NCI-H2029 treated with DMSO at 0.1 percent for 48 hours (cell line): ENCODE measurements at regions not wholly inside any gene's neighbourhood (a gene's known extent, or its start where the extent isn't known, plus 50 kb on each side); places are given as distances from the start of the nearest gene placed in this dataset.
"Not testable (repeated sequence)": the region's sequence is repeated elsewhere in the genome, so short reads cannot be mapped to it uniquely, and the experiment has no call there.

Experiments used
- DNase-seq: peaks from one replicate; lab custom pipeline; 2025; lab: John Stamatoyannopoulos, UW

GRCh38 chr9:78172610-78173009, 63.3 kb upstream of the CEP78 start:
- DNase-seq: not testable (repeated sequence)

- no peak for DNase-seq
Measured at GRCh38 chr9:78171651-78172050, 64.2 kb upstream of the CEP78 start.

GRCh38 chr9:78169125-78169524, 66.8 kb upstream of the CEP78 start:
- DNase-seq: no peak

- peak; percentile 84 for DNase-seq
Measured at GRCh38 chr9:78167356-78167755, 68.5 kb upstream of the CEP78 start.

GRCh38 chr9:78163834-78164233, 72.0 kb upstream of the CEP78 start:
- no peak for DNase-seq

GRCh38 chr9:78158286-78158685, 77.6 kb upstream of the CEP78 start:
- DNase-seq: no peak

DNA sequence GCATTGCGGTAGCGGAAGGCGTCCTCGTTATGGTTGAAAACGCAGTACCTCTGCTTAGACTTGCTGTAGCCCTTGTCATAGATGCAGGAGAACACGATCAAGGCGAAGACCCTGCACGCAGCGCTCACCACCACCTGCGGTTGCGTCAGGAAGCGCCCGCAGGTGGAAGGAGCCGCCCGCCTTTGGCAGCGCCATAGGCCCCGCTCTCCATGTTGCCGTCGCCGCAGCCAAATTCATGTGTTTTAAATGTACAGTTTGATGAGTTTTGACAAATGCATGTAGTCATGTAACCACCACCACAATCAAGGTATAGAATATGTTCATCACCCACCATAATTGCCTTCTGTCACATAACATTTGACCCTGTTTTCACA, 84.9 kb upstream of the CEP78 start:
- no peak for DNase-seq

- no peak for DNase-seq
Measured at GRCh38 chr9:78150312-78150982, 85.4 kb upstream of the CEP78 start.

DNA sequence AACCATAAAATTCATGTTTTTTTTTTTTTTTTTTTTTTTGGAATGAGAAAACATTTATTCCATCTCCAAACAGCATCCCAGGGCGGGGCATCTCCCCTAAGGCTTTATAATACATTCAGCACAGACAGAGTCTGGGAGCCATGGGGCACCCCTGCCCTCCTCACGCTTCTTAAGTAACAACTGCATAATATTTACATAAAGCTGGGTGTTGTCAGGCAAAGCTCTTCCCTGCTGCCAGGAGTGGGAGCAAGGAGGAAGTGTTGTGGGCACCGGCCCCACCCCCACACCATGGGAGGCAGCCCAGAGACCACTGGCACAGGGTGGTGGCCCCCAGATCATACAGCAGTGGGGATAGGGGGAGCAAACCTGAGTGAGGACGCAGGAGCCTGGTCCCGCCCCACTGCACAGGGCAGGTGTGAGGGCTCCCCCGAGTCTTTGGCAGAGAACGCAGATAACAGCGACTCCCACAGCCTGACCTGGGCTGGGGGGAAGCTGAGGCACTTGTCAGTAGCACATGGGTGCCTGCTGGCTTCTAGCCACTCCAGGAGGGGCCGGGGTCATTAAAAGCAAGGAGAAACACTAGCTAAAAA, 86.1 kb upstream of the CEP78 start:
- no peak for DNase-seq

- no peak for DNase-seq
Measured at GRCh38 chr9:78146241-78146640, 89.6 kb upstream of the CEP78 start.

DNA sequence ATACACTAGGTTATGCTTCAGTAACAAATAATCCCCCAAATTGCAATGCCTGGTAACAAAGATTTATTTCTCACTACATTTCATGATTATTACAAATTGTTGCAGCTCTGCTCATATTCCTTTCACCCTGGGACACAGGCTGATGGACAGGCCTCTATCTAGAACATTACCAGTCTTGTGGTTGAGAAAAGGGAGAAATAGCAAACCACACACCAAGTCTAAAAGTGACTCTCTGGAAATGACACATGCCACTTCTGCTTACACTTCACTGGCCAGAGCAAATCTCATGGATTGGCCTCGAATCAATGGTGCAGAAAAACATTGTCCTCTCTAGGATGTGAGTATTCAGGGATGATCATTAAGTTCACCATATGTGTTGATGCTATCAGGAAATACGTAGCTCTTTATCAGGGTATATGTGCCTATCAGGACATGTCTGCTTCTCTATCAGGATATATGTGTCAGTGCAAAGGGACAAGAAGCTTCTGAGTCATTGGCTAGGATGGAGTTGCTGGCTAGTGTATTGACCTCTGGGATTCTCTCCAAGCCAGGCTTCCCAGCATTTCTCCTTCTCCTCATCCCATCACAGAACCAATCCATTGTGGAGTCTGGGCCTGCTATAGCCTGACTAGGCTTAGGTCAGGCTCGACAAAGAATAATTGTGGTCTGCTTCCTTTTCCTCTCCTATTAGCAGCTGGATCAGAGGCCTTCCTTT, 91.1 kb upstream of the CEP78 start:
- DNase-seq: no peak

- DNase-seq: no peak
Measured at GRCh38 chr9:78144008-78144381, 91.9 kb upstream of the CEP78 start.

- no peak for DNase-seq
Measured at GRCh38 chr9:78143281-78144007, 92.4 kb upstream of the CEP78 start.

- DNase-seq: not testable (repeated sequence)
Measured at GRCh38 chr9:78142264-78142663, 93.6 kb upstream of the CEP78 start.

GRCh38 chr9:78133751-78134150, 102.1 kb upstream of the CEP78 start:
- no peak for DNase-seq

DNA sequence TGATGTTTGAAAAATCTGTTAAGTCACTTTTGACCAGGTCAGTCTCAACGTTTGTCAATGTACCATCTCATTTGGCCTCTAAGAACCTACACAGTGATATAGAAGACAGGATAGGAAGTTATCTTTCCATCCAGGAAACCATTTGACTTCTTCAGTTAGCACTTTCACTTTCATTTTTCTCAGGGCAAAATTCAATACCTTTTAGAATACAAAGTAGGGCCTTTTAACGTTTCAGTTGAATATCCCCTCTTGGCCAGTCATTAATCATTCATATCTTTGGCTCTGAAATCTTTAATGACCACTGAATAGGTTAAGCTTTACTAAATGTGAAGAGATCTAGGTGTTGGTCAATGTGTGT, 101.1 kb upstream of the GNAQ start:
- DNase-seq: peak; percentile 71

DNA sequence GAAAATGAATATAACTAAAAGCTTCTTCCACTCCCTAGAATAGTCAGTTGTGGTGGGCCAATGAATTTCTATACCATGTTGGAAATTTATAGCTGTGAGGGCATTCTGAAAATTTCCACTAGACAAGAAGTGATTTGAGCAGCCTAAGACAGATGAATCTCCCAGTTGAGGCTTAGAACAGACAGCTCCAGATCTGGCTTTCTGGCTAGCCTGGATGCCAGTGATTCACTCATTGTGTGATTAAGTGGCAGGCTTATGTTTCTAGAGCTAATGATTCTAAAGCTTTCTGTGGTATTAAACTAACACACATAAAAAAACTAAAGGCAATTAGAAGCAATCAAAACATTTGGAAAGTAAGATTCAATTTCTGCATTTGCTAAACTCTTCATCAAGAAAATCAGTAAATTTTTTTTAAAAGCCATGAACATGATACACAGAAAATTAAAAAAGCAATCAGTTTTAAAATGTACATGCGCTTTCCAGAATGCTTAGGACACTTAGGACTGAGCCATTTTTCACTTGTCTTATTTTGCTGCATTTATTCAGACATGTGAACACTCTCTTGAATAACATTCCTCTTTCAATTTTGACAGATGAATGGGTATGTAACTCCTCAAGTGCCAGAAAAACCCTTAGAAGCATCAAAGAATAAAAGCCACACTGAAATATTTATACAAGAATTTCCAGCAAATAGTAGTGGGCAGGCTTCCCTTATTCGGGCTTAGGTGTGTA, 100.5 kb upstream of the GNAQ start:
- DNase-seq: peak; percentile 71

DNA sequence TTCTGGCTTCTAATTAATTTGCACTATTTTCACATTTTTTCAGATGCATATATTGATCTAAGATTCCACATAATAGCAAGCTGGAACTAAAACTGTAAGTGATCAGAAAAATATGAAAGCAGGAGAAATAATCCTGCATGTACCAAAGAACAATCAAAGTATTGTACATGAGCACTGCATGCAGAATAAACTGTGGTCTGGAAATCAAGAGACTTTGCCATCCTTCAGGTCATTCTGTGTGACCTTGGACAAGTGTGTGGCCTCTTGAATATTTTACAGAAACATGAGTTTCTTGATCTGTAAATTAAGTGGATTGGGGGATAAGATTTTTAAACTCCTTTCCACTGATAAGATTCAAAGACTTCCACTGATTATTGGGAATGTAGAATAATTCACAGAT, 99.2 kb upstream of the GNAQ start:
- DNase-seq: no peak

DNA sequence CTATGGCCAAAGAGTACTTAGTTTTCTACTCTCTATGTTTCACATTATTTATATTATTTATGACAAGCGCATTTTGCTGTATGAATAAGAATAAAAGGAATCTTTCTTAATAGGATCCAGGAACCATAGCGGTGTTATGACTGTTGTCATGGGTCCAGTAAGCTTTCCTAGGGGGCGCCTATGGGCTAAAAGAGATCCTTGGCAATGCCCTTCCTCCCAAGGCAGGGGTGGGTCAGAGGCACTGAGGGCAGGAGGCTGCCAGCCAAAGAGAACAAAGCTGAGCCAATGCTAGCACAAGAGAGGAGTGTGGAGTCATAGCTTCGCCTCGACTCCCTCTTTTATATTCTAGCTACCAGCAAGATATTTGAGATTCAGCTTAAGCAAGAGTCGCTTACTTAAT, 98.4 kb upstream of the GNAQ start:
- DNase-seq: peak; percentile 12

DNA sequence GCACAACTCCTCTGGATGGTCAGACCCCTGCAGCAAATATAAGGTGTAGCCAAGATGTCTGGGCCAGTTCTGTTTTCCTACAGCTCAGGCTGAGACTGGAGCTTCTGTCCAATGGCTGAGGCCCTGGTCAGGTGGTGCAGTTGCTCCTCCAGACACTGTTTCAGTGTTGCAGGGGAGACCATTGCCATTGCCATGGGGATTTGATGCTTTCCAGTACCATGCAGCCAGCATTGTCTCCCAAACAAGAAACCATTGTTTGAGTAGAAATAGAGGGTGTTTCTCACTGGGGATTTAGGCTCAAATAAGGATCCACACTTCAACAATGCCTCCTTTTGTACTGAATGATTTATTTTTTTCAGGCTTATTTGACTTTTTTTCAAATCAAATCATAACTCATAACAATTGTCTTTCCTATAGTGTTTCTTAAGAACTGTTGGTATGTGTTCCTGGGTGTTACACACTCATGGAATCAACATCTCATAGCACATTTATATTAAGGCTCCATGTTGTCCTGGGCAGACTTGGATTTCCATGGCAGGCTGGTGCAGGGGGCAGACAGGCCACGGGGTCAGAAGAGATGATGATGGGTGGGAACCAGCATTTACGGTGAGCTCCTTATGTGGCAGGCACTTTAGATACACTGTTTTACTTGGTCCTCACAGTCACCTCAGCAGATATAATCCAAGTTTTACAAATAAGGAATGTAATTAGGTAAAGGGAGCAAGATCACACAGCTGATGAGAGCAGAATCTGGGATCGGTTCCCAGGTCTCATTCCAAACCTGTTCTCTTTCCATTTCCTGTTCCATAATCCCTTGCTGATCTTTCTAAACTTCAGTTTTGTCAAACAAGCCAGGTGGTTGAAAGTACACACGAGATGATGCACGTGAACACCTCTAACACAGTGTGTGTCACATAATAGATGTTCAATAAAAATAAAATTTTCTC, 95.9 kb upstream of the GNAQ start:
- DNase-seq: no peak

- DNase-seq: no peak
Measured at GRCh38 chr9:78123808-78124207, 92.2 kb upstream of the GNAQ start.
